ENCODE measurements at regions not wholly inside any gene's neighbourhood (a gene's known extent, or its start where the extent isn't known, plus 50 kb on each side); places are given as distances from the start of the nearest gene placed in this dataset.

- TF ChIP-seq POLR2A (IDR thresholded peaks at IDR 0.05) (no peak), CTCF (IDR thresholded peaks at IDR 0.05) (no peak), EP300 (IDR thresholded peaks at IDR 0.05; ENCODE audit: low read depth) (no peak)
Measured at GRCh38 chr20:43325926-43326325, 131.8 kb upstream of the SRSF6 start.
